OCI-LY7 (cell line): ENCODE measurements at regions not wholly inside any gene's neighbourhood (a gene's known extent, or its start where the extent isn't known, plus 50 kb on each side); places are given as distances from the start of the nearest gene placed in this dataset.

Source experiments
- BruUV-seq: library from RNA; stranded (reverse); fragments of 400-500 nt; replicated peaks from 2 replicates; lab custom pipeline; 2021; lab: Mats Ljungman, UMichigan
- CTCF ChIA-PET: fragments of 300-600 bp; sonication (Branson Sonifier 250); formaldehyde crosslinking; loops from one replicate; lab custom pipeline; 2022; ENCODE audit warnings: antibody characterized with exemption; ENCODE audit not compliant: unreplicated experiment; lab: Charles Lee
- POLR2A ChIA-PET: fragments of 300-600 bp; sonication (Branson Sonifier 250); formaldehyde crosslinking; loops from one replicate; lab custom pipeline; 2022; ENCODE audit warnings: antibody characterized with exemption; lab: Charles Lee
- DNase-seq: peaks from one replicate; pipeline ENCODE4 v3.0.0-alpha.2; 2015; ENCODE audit warnings: low spot score
- H2AFZ ChIP-seq: fragments of 200-600 bp; sonication (generic), shearing (Covaris generic); 2 replicates; pipeline ENCODE4 v1.6.1; 2014; ENCODE audit warnings: mild to moderate bottlenecking, antibody characterized with exemption, low read length, moderate library complexity
- H3K27ac ChIP-seq: fragments of 200-600 bp; sonication (generic); 2 replicates; pipeline ENCODE4 v1.5.1; 2014; ENCODE audit warnings: mixed run types, low read depth, mild to moderate bottlenecking, moderate library complexity, low read length, inconsistent platforms; ENCODE audit not compliant: poor library complexity, severe bottlenecking
- H3K36me3 ChIP-seq: fragments of 200-600 bp; sonication (generic); 2 replicates; pipeline ENCODE4 v1.6.1; 2014; ENCODE audit warnings: mild to moderate bottlenecking, antibody characterized with exemption, low read length, moderate library complexity, mixed read lengths; ENCODE audit not compliant: insufficient read depth
- H3K4me1 ChIP-seq: fragments of 200-600 bp; sonication (generic); 2 replicates; pipeline ENCODE4 v1.5.1; 2014; ENCODE audit warnings: mild to moderate bottlenecking, low read length; ENCODE audit not compliant: insufficient read depth, poor library complexity, severe bottlenecking
- H3K4me2 ChIP-seq: fragments of 200-600 bp; sonication (generic); 2 replicates; pipeline ENCODE4 v1.6.1; 2014; ENCODE audit warnings: mild to moderate bottlenecking, low read length
- H3K4me3 ChIP-seq: fragments of 200-600 bp; sonication (generic); 2 replicates; pipeline ENCODE4 v1.5.1; 2014; ENCODE audit warnings: mild to moderate bottlenecking, low read depth, low read length; ENCODE audit not compliant: poor library complexity, severe bottlenecking
- H3K79me2 ChIP-seq: fragments of 200-600 bp; sonication (generic); 2 replicates; pipeline ENCODE4 v1.6.1; 2016; ENCODE audit warnings: low read depth, mild to moderate bottlenecking, low read length, moderate library complexity, mixed read lengths; ENCODE audit not compliant: insufficient read depth
- H3K9me2 ChIP-seq: fragments of 200-600 bp; sonication (generic); 2 replicates; pipeline ENCODE4 v1.6.1; 2016; ENCODE audit warnings: mild to moderate bottlenecking, low read length, mixed read lengths; ENCODE audit not compliant: insufficient read depth
- H3K9me3 ChIP-seq: fragments of 200-600 bp; sonication (generic); 2 replicates; pipeline ENCODE4 v1.6.1; 2014; ENCODE audit warnings: mild to moderate bottlenecking, mixed run types, low read length, mixed read lengths
- H4K20me1 ChIP-seq: fragments of 200-600 bp; sonication (generic); 2 replicates; pipeline ENCODE4 v1.6.1; 2014; ENCODE audit warnings: mild to moderate bottlenecking, antibody characterized with exemption, low read length, moderate library complexity, mixed read lengths; ENCODE audit not compliant: insufficient read depth
- EZH2phosphoT487 ChIP-seq: fragments of 200-600 bp; sonication (generic); IDR thresholded peaks from 2 replicates; pipeline ENCODE4 v1.6.1; 2018; ENCODE audit warnings: low read depth, borderline replicate concordance, mild to moderate bottlenecking, mixed run types, antibody characterized with exemption, low read length, moderate library complexity, mixed read lengths
- intact Hi-C: fragments of 100-400 bp; cut with micrococcal nuclease; formaldehyde crosslinking; loops from one replicate; pipeline ENCODE4 v1.10.0; 2022; ENCODE audit not compliant: unreplicated experiment
- TF ChIP-seq, protein P1 (sequence below): fragments of 200-600 bp; sonication (generic); conservative IDR thresholded peaks from 2 replicates; pipeline ENCODE4 v1.5.1; 2014; ENCODE audit warnings: mild to moderate bottlenecking, antibody characterized with exemption, low read length, moderate library complexity, mixed read lengths

- Histone ChIP-seq H3K4me2 (no peak overlapping the region), H3K9me2 (no peaks in the 10 kb centered on the region), H3K4me1 (no peaks in the 10 kb centered on the region), H3K9me3 (no peaks in the 10 kb centered on the region), H3K79me2 (no peaks in the 10 kb centered on the region), H3K4me3 (no peak overlapping the region), H2AFZ (no peak overlapping the region), H3K27ac (no peak overlapping the region), H3K36me3 (no peaks in the 10 kb centered on the region), H4K20me1 (no peaks in the 10 kb centered on the region)
- TF ChIP-seq, protein P1, sequence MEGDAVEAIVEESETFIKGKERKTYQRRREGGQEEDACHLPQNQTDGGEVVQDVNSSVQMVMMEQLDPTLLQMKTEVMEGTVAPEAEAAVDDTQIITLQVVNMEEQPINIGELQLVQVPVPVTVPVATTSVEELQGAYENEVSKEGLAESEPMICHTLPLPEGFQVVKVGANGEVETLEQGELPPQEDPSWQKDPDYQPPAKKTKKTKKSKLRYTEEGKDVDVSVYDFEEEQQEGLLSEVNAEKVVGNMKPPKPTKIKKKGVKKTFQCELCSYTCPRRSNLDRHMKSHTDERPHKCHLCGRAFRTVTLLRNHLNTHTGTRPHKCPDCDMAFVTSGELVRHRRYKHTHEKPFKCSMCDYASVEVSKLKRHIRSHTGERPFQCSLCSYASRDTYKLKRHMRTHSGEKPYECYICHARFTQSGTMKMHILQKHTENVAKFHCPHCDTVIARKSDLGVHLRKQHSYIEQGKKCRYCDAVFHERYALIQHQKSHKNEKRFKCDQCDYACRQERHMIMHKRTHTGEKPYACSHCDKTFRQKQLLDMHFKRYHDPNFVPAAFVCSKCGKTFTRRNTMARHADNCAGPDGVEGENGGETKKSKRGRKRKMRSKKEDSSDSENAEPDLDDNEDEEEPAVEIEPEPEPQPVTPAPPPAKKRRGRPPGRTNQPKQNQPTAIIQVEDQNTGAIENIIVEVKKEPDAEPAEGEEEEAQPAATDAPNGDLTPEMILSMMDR, result no peak
- TF ChIP-seq EZH2phosphoT487, result no peak
- POLR2A ChIA-PET, result interaction anchor here (1.1 kb wide), 1 partner anchor 11 kb away, joined by 3 read pairs; no protein-coding TSS in a partner anchor
- CTCF ChIA-PET, result no interaction called here
- intact Hi-C loops, result no loop called here
- DNase-seq, result no peak
- BruUV-seq, result no TSS peak
These were observed 160.4 kb upstream of the PHYHIPL start for GRCh38 chr10:59016043-59016442.

DNA sequence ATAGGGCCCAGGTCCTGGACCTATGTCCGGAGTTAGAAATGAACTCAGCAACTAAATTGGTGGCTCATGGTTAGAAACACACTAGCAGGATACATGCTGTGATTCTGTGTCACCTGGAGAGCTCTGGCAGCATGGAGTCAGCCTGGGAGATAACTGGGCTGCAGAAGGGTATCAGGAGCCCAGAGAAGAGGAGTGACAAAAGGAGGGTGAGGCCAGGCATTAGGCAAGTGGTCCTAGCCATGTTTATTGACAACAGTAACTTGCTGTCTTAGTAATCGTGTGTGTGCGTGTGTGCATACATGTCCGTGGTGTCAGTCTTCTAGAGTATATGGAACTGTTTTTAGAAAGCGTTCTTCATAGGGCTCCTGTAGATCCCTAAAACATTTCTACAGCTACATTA is 157.5 kb upstream of the PHYHIPL start:
- Histone ChIP-seq H2AFZ (no peak overlapping the region), H3K9me3 (no peaks in the 10 kb centered on the region), H3K4me3 (no peak overlapping the region), H3K79me2 (no peaks in the 10 kb centered on the region), H3K27ac (no peak overlapping the region), H3K36me3 (no peaks in the 10 kb centered on the region), H3K4me1 (no peaks in the 10 kb centered on the region), H3K4me2 (no peak overlapping the region), H3K9me2 (no peaks in the 10 kb centered on the region), H4K20me1 (no peaks in the 10 kb centered on the region)
- ChIA-PET POLR2A (interaction anchor here (0.6 to 0.9 kb wide), 2 partner anchors 12 to 16 kb away, joined by 3 to 4 read pairs; no protein-coding TSS in a partner anchor), CTCF (no interaction called here)
- TF ChIP-seq, protein P1, result no peak
- TF ChIP-seq EZH2phosphoT487, result no peak
- no peak for DNase-seq
- no TSS peak for BruUV-seq
- intact Hi-C loops, result no loop called here

DNA sequence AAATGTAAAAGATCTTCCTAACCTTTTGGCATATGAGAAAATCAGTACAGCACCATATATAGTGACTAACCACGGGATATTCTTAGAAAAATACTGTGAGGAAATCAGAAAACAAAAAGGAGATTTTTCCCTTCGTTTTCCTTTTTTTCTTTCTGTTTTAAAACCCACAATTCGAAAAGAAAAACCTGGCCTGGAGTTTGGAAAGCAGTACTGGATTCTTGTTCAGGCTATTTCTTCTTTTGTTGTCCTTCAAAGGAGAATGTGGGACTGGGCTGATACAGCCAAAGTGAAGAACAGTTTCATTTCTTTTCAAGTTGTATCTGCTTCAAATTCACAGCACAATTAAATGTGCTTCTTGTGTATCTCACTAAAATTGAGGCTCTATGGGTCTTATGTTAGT is 156.8 kb upstream of the PHYHIPL start:
- Histone ChIP-seq H3K4me1 (no peaks in the 10 kb centered on the region), H3K27ac (no peak overlapping the region), H4K20me1 (no peaks in the 10 kb centered on the region), H3K4me2 (no peak overlapping the region), H3K36me3 (no peaks in the 10 kb centered on the region), H3K79me2 (no peaks in the 10 kb centered on the region), H3K9me2 (no peaks in the 10 kb centered on the region), H3K4me3 (no peak overlapping the region), H2AFZ (no peak overlapping the region), H3K9me3 (no peaks in the 10 kb centered on the region)
- no peak for DNase-seq
- intact Hi-C loops, result no loop called here
- BruUV-seq, result no TSS peak
- POLR2A ChIA-PET, result interaction anchor here (0.6 to 0.9 kb wide), 2 partner anchors 13 to 15 kb away, joined by 3 to 4 read pairs; no protein-coding TSS in a partner anchor
- TF ChIP-seq EZH2phosphoT487, result no peak
- TF ChIP-seq, protein P1, result no peak
- CTCF ChIA-PET, result no interaction called here
